ENCODE measurements at regions not wholly inside any gene's neighbourhood (a gene's known extent, or its start where the extent isn't known, plus 50 kb on each side); places are given as distances from the start of the nearest gene placed in this dataset.

DNA sequence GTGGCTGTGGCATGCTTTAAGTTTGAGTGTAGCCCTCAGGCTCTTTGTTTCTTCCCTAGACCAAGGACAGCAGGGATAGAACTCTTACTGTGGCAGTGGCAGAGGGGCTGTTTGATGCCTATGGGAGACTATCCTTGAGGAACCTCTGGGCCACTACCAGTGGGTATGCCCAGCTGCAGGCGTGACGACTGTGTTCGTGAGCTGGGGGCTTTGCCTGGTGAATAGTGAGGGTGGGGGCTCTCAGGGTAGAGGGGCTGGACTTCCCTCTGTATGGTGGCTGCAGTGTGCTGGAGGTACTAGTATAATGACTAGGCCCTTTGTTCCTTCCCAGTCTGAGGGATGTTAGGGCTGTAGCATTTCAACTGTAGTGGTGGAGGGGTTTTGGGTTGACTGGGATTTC lies 1242.0 kb downstream of the KHDRBS2 start:
- TF ChIP-seq, protein P1, sequence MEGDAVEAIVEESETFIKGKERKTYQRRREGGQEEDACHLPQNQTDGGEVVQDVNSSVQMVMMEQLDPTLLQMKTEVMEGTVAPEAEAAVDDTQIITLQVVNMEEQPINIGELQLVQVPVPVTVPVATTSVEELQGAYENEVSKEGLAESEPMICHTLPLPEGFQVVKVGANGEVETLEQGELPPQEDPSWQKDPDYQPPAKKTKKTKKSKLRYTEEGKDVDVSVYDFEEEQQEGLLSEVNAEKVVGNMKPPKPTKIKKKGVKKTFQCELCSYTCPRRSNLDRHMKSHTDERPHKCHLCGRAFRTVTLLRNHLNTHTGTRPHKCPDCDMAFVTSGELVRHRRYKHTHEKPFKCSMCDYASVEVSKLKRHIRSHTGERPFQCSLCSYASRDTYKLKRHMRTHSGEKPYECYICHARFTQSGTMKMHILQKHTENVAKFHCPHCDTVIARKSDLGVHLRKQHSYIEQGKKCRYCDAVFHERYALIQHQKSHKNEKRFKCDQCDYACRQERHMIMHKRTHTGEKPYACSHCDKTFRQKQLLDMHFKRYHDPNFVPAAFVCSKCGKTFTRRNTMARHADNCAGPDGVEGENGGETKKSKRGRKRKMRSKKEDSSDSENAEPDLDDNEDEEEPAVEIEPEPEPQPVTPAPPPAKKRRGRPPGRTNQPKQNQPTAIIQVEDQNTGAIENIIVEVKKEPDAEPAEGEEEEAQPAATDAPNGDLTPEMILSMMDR (IDR thresholded peaks at IDR 0.05): no peak
- Mint-ChIP-seq H3K4me3 (no peak overlapping the region), H3K9me3 (no peaks in the 10 kb centered on the region; the same call in none of the 2 replicates), H3K27ac (no peak overlapping the region), H3K36me3 (ENCODE audit: low read depth) (no peaks in the 10 kb centered on the region), H3K4me1 (ENCODE audit: low read depth) (no peaks in the 10 kb centered on the region), H3K27me3 (ENCODE audit: insufficient read depth) (no peaks in the 10 kb centered on the region)
- DNase-seq: no peak

Measured in HFFc6 (cell line).